ENCODE measurements at regions not wholly inside any gene's neighbourhood (a gene's known extent, or its start where the extent isn't known, plus 50 kb on each side); places are given as distances from the start of the nearest gene placed in this dataset.

- TF ChIP-seq EZH2 (IDR thresholded peaks at IDR 0.05; ENCODE audit: borderline replicate concordance, low read length) (no peak), CTCF (conservative IDR thresholded peaks at IDR 0.05 in 1 of 2, IDR thresholded peaks at IDR 0.05 in 1 of 2; ENCODE audit: extremely low read depth in 1 of 2, insufficient read depth in 1 of 2, low read depth in 1 of 2, low read length in 2 of 2) (no peak)
These were observed 178.0 kb downstream of the CAND1 start for GRCh38 chr12:67447180-67447579.
